Body of pancreas (tissue), 4 donors: ENCODE measurements at regions not wholly inside any gene's neighbourhood (a gene's known extent, or its start where the extent isn't known, plus 50 kb on each side); places are given as distances from the start of the nearest gene placed in this dataset.

ENCODE experiments used
- POLR2A ChIP-seq, 3 donors: fragments of 450-650 bp; IDR thresholded peaks; one replicate each; pipeline ENCODE4 v1.6.1; 2016; ENCODE audit warnings: antibody characterized with exemption in 3 of 3, mild to moderate bottlenecking in 2 of 3
- TF ChIP-seq, protein P1 (sequence below), 7 experiments: fragments of 450-650 bp in 4 of 7; fragments of 200-600 bp in 3 of 7; sonication (generic) in 3 of 7; IDR thresholded peaks; one replicate each; pipeline ENCODE4 v1.5.1; 2016 to 2019; ENCODE audit warnings: antibody characterized with exemption in 7 of 7

- TF ChIP-seq, protein P1, sequence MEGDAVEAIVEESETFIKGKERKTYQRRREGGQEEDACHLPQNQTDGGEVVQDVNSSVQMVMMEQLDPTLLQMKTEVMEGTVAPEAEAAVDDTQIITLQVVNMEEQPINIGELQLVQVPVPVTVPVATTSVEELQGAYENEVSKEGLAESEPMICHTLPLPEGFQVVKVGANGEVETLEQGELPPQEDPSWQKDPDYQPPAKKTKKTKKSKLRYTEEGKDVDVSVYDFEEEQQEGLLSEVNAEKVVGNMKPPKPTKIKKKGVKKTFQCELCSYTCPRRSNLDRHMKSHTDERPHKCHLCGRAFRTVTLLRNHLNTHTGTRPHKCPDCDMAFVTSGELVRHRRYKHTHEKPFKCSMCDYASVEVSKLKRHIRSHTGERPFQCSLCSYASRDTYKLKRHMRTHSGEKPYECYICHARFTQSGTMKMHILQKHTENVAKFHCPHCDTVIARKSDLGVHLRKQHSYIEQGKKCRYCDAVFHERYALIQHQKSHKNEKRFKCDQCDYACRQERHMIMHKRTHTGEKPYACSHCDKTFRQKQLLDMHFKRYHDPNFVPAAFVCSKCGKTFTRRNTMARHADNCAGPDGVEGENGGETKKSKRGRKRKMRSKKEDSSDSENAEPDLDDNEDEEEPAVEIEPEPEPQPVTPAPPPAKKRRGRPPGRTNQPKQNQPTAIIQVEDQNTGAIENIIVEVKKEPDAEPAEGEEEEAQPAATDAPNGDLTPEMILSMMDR (IDR thresholded peaks at IDR 0.05): no peak
- TF ChIP-seq POLR2A (IDR thresholded peaks at IDR 0.05): no peak
Observed at GRCh38 chr20:20894753-20895152, 182.3 kb upstream of the RALGAPA2 start.
